Pancreas (tissue), 10 donors: ENCODE measurements at regions not wholly inside any gene's neighbourhood (a gene's known extent, or its start where the extent isn't known, plus 50 kb on each side); places are given as distances from the start of the nearest gene placed in this dataset.

Experiments
- ATAC-seq, 4 donors: fragments of 200-7000 bp; cut with Tn5 transposase; one replicate each; pipeline versions ENCODE4 v1.8.0 to v1.9.1; 2020; ENCODE audit warnings: mild to moderate bottlenecking in 4 of 4, moderate library complexity in 4 of 4
- DNase-seq, 6 donors: peaks; one replicate each; pipeline ENCODE4 v3.0.0-alpha.2; 2020
- FAIRE-seq: peaks from 2 replicates; lab custom pipeline; 2012; peaks lifted over from hg19 to GRCh38; lab: Jason Lieb, UNC
- H3K27ac ChIP-seq, 4 donors: fragments of 200-600 bp; sonication (generic); 1 replicate in 3 of 4; 2 replicates in 1 of 4; pipeline versions ENCODE4 v1.5.0 to v1.8.0; 2020
- H3K27me3 ChIP-seq, 4 donors: fragments of 200-600 bp; one replicate each; pipeline ENCODE4 v1.8.0; 2021
- H3K36me3 ChIP-seq, 3 donors: fragments of 200-600 bp; sonication (generic) in 1 of 3; one replicate each; pipeline versions ENCODE4 v1.5.0 to v1.8.0; 2020 to 2021
- H3K4me1 ChIP-seq, 3 donors: fragments of 200-600 bp; one replicate each; pipeline ENCODE4 v1.8.0; 2021
- H3K4me3 ChIP-seq, 4 donors: fragments of 200-600 bp; sonication (generic) in 2 of 4; one replicate each; pipeline versions ENCODE4 v1.5.0 to v1.8.0; 2020 to 2021
- H3K9me3 ChIP-seq, 4 donors: fragments of 200-600 bp; one replicate each; pipeline ENCODE4 v1.8.0; 2021
- CTCF ChIP-seq, 4 donors: fragments of 200-600 bp; sonication (generic) in 3 of 4; IDR thresholded peaks; one replicate each; pipeline versions ENCODE4 v1.5.0 to v1.8.0; 2021; ENCODE audit warnings: antibody characterized with exemption in 4 of 4
- WGBS, 2 donors: extraction: QIAGEN DNeasy Blood & Tissue Kit; methylation state at CpG; one replicate each; pipeline ENCODE4 v1.1.7; 2013; 5-methylcytosine and 5-hydroxymethylcytosine counted together
- intact Hi-C, 3 donors: fragments of 100-400 bp; cut with DNase I; formaldehyde crosslinking; loops; one replicate each; pipeline versions ENCODE4 v1.11.1 to v1.14.2; 2022
- donor health status: healthy with polysubstance abuse.
- donor health status: DM: no; HTN: no; CAD: no; lungs with moderate emphysema.
- donor health status: DM: no; HTN: no; CAD: no.
- donor health status: control.
- donor health status: control.
- donor health status: Bipolar disorder and iron deficiency.
- donor health status: DM: yes; HTN: yes; CAD: no.
- donor health status: DM: no; HTN: no; CAD: no.
- donor health status: DM: no; HTN: no; CAD: no.
- donor health status: DM: yes; HTN: yes; CAD: no.

GRCh38 chr11:70544067-70544773 is 145.9 kb downstream of the CTTN start:
- no peak for TF ChIP-seq CTCF (IDR thresholded peaks at IDR 0.05)
- 93 to 94% methylated on average over 17 of the region's 17 CpGs for WGBS, 2 donors
- H3K4me1 ChIP-seq: no peaks in the 10 kb centered on the region
- intact Hi-C loops: no loop called here
- H3K27ac ChIP-seq: no peak overlapping the region
- no peak overlapping the region for H3K4me3 ChIP-seq
- no peaks in the 10 kb centered on the region for H3K9me3 ChIP-seq
- no peaks in the 10 kb centered on the region for H3K36me3 ChIP-seq
- H3K27me3 ChIP-seq: no peaks in the 10 kb centered on the region
- ATAC-seq: no peak
- no peak for DNase-seq
- FAIRE-seq: no peak

- no peak for FAIRE-seq
- TF ChIP-seq CTCF (IDR thresholded peaks at IDR 0.05): no peak
- Histone ChIP-seq H3K4me1 (no peaks in the 10 kb centered on the region), H3K4me3 (no peak overlapping the region), H3K9me3 (no peaks in the 10 kb centered on the region), H3K27ac (no peak overlapping the region), H3K27me3 (no peaks in the 10 kb centered on the region), H3K36me3 (no peaks in the 10 kb centered on the region)
- intact Hi-C loops: no loop called here
- WGBS, 2 donors: 90 to 92% methylated on average over 36 of the region's 36 CpGs
- no peak for ATAC-seq
- peak in 1 of 6 donors; percentile 42 for DNase-seq
These were observed 146.7 kb downstream of the CTTN start for GRCh38 chr11:70544774-70545609.

- DNase-seq (no peak), ATAC-seq (no peak), FAIRE-seq (no peak)
- Histone ChIP-seq H3K27ac (no peak overlapping the region), H3K36me3 (no peaks in the 10 kb centered on the region), H3K4me1 (no peaks in the 10 kb centered on the region), H3K27me3 (no peaks in the 10 kb centered on the region), H3K9me3 (no peaks in the 10 kb centered on the region), H3K4me3 (no peak overlapping the region)
- WGBS, 2 donors: 96 to 98% methylated on average over 5 of the region's 5 CpGs
- intact Hi-C loops: no loop called here
- no peak for TF ChIP-seq CTCF (IDR thresholded peaks at IDR 0.05)
These were observed 147.2 kb downstream of the CTTN start for GRCh38 chr11:70545610-70545912.

- no peaks in the 10 kb centered on the region for H3K4me1 ChIP-seq
- no peak overlapping the region for H3K27ac ChIP-seq
- intact Hi-C loops: no loop called here
- DNase-seq (no peak), FAIRE-seq (no peak), ATAC-seq (no peak)
- TF ChIP-seq CTCF (IDR thresholded peaks at IDR 0.05): no peak
- H3K36me3 ChIP-seq: no peaks in the 10 kb centered on the region
- H3K4me3 ChIP-seq: no peak overlapping the region
- H3K9me3 ChIP-seq: no peaks in the 10 kb centered on the region
- H3K27me3 ChIP-seq: no peaks in the 10 kb centered on the region
- WGBS, 2 donors: 83 to 85% methylated on average over 9 of the region's 9 CpGs
These were observed 148.0 kb downstream of the CTTN start for GRCh38 chr11:70546191-70546940.
